A549 (cell line): ENCODE measurements at regions not wholly inside any gene's neighbourhood (a gene's known extent, or its start where the extent isn't known, plus 50 kb on each side); places are given as distances from the start of the nearest gene placed in this dataset.

ENCODE experiments used
- BHLHE40 ChIP-seq: IDR thresholded peaks from 2 replicates; pipeline ENCODE4 v1.6.1; 2012; ENCODE audit warnings: low read depth, low read length, inconsistent platforms
- CHD2 ChIP-seq: fragments of 150-350 bp; IDR thresholded peaks from 2 replicates; pipeline ENCODE4 v1.6.1; 2014; ENCODE audit warnings: low read length; ENCODE audit not compliant: partially characterized antibody
- CTCF ChIP-seq: fragments of >200 bp; sonication (Bioruptor Twin); formaldehyde crosslinking; IDR thresholded peaks from 3 replicates; pipeline ENCODE4 v1.5.1; 2016
- HOXA7 ChIP-seq: fragments of 250-450 bp; sonication (Bioruptor Pico); IDR thresholded peaks from 2 replicates; pipeline ENCODE4 v1.5.0; 2020; ENCODE audit warnings: mild to moderate bottlenecking, moderate library complexity
- MAFK ChIP-seq: fragments of 450-650 bp; IDR thresholded peaks from 2 replicates; pipeline ENCODE4 v1.6.1; 2014; ENCODE audit not compliant: partially characterized antibody
- MAZ ChIP-seq: fragments of 150-350 bp; IDR thresholded peaks from 2 replicates; pipeline ENCODE4 v1.6.1; 2014; ENCODE audit warnings: antibody characterized with exemption, low read depth, low read length, borderline replicate concordance
- NPAS2 ChIP-seq: fragments of 250-450 bp; sonication (Bioruptor Pico); IDR thresholded peaks from 2 replicates; pipeline ENCODE4 v1.8.0; 2022; ENCODE audit warnings: mild to moderate bottlenecking, moderate library complexity, borderline replicate concordance
- SMC3 ChIP-seq: fragments of >200 bp; sonication (Bioruptor Twin); formaldehyde crosslinking; IDR thresholded peaks from 3 replicates; pipeline ENCODE4 v1.6.1; 2018; ENCODE audit warnings: inconsistent platforms
- TF ChIP-seq, protein P1 (sequence below): fragments of 250-450 bp; sonication (Bioruptor Pico); IDR thresholded peaks from 2 replicates; pipeline ENCODE4 v1.5.0; 2021; ENCODE audit warnings: mild to moderate bottlenecking, moderate library complexity, borderline replicate concordance

- TF ChIP-seq MAZ (no peak), CHD2 (no peak), CTCF (0 out of 3 replicates have a peak, but pooled peaks have one; percentile 12), SMC3 (no peak), MAFK (no peak), HOXA7 (CRISPR knock-in tag) (no peak), NPAS2 (CRISPR knock-in tag) (no peak), BHLHE40 (no peak)
- TF ChIP-seq, protein P1, sequence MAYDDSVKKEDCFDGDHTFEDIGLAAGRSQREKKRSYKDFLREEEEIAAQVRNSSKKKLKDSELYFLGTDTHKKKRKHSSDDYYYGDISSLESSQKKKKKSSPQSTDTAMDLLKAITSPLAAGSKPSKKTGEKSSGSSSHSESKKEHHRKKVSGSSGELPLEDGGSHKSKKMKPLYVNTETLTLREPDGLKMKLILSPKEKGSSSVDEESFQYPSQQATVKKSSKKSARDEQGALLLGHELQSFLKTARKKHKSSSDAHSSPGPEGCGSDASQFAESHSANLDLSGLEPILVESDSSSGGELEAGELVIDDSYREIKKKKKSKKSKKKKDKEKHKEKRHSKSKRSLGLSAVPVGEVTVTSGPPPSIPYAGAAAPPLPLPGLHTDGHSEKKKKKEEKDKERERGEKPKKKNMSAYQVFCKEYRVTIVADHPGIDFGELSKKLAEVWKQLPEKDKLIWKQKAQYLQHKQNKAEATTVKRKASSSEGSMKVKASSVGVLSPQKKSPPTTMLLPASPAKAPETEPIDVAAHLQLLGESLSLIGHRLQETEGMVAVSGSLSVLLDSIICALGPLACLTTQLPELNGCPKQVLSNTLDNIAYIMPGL (CRISPR knock-in tag), result no peak
These were observed 59.9 kb downstream of the GSPT2 start for GRCh38 chrX:51802917-51803688.
